GM12878 (cell line): ENCODE measurements at regions not wholly inside any gene's neighbourhood (a gene's known extent, or its start where the extent isn't known, plus 50 kb on each side); places are given as distances from the start of the nearest gene placed in this dataset.

ENCODE experiments used
- CTCF ChIP-seq, 3 experiments: IDR thresholded peaks in 2 of 3; conservative IDR thresholded peaks in 1 of 3; 2 replicates each; pipeline ENCODE4 v1.5.1; 2011; ENCODE audit warnings: low read depth in 3 of 3, low read length in 3 of 3, mild to moderate bottlenecking in 3 of 3, control low read depth in 2 of 3, moderate library complexity in 2 of 3, inconsistent platforms in 1 of 3, mixed read lengths in 1 of 3; ENCODE audit not compliant: control insufficient read depth in 2 of 3, insufficient read depth in 1 of 3; ENCODE audit errors: extremely low read depth in 1 of 3
- E2F4 ChIP-seq: IDR thresholded peaks from 2 replicates; pipeline ENCODE4 v1.6.1; 2012; ENCODE audit warnings: low read depth, low read length, improper control_type of control experiment
- HSF1 ChIP-seq: fragments of 150-350 bp; IDR thresholded peaks from 2 replicates; pipeline ENCODE4 v1.6.1; 2014; ENCODE audit warnings: mild to moderate bottlenecking, low read depth, low read length
- IKZF1 ChIP-seq: fragments of 450-650 bp; conservative IDR thresholded peaks from 2 replicates; pipeline ENCODE4 v1.6.1; 2017; ENCODE audit warnings: antibody characterized with exemption, mild to moderate bottlenecking
- NBN ChIP-seq: fragments of 450-650 bp; IDR thresholded peaks from 2 replicates; pipeline ENCODE4 v1.6.1; 2016
- NFIC ChIP-seq: IDR thresholded peaks from 2 replicates; pipeline ENCODE4 v1.6.1; 2012; ENCODE audit warnings: low read depth, mild to moderate bottlenecking, inconsistent platforms, low read length, moderate library complexity
- POLR2A ChIP-seq: IDR thresholded peaks from 2 replicates; pipeline ENCODE4 v1.6.1; 2011; ENCODE audit warnings: low read depth, mild to moderate bottlenecking, low read length
- RBBP5 ChIP-seq: fragments of 200-600 bp; sonication (generic); conservative IDR thresholded peaks from 2 replicates; pipeline ENCODE4 v1.6.1; 2016
- REST ChIP-seq: IDR thresholded peaks from 2 replicates; pipeline ENCODE4 v1.6.1; 2012; ENCODE audit warnings: mild to moderate bottlenecking, low read depth, low read length
- RFX5 ChIP-seq: IDR thresholded peaks from 2 replicates; pipeline ENCODE4 v1.6.1; 2011; ENCODE audit warnings: low read depth, low read length, improper control_type of control experiment
- SUPT20H ChIP-seq: IDR thresholded peaks from 2 replicates; pipeline ENCODE4 v1.6.1; 2011; ENCODE audit warnings: low read depth, mild to moderate bottlenecking, low read length, moderate library complexity, borderline replicate concordance; ENCODE audit not compliant: control insufficient read depth
- ZBTB40 ChIP-seq: fragments of 450-650 bp; IDR thresholded peaks from 2 replicates; pipeline ENCODE4 v1.6.1; 2016; ENCODE audit warnings: mild to moderate bottlenecking, moderate library complexity, borderline replicate concordance
- ZNF24 ChIP-seq: fragments of 450-650 bp; IDR thresholded peaks from 2 replicates; pipeline ENCODE4 v1.6.1; 2017; ENCODE audit warnings: antibody characterized with exemption, mild to moderate bottlenecking
- ZNF687 ChIP-seq: fragments of 450-650 bp; IDR thresholded peaks from 2 replicates; pipeline ENCODE4 v1.6.1; 2017; ENCODE audit warnings: mild to moderate bottlenecking, moderate library complexity

DNA sequence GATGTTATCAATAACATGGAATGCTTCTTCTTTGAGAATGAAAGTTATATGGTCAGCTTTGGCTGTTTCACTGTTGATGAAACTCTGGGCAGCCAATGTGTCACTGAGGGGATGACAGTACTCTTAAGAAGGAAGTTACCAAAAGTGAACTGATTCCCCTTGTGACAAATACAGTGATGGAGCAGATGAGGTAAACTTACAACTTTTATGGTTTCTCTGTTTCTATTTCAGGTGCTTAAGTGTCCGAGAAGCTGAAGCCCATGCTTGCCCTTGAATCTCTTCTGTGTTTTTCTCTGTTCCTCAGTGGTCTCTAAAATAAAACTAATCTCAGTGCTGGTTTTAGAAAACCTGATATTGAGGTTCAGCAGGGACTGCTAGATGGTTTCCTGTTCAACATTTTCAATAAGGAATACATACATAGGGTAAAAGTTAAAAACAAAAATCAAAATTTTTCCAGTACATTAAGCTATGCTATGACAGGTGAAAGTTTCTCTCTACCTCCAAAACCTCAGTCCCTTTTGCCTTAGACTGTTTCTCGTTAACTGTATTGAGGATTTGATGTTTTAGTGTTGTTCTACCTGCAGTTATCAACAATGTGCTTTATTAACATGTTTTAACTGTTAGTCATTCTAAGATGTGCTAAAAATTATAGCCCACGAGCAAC lies 454.4 kb upstream of the ADGRL4 start:
- TF ChIP-seq ZBTB40 (no peak), CTCF (IDR thresholded peaks at IDR 0.05 in 2 of 3, conservative IDR thresholded peaks at IDR 0.05 in 1 of 3; ENCODE audit: control insufficient read depth in 2 of 3, extremely low read depth in 1 of 3, insufficient read depth in 1 of 3, low read depth in 3 of 3, low read length in 3 of 3) (no peak), E2F4 (no peak), HSF1 (no peak), ZNF24 (no peak), IKZF1 (no peak), RFX5 (no peak), NFIC (peak; percentile 97), SUPT20H (no peak), REST (no peak), POLR2A (no peak), ZNF687 (no peak), NBN (no peak), RBBP5 (no peak)
